NCI-H2227 treated with DMSO at 0.1 percent for 48 hours (cell line): ENCODE measurements at regions not wholly inside any gene's neighbourhood (a gene's known extent, or its start where the extent isn't known, plus 50 kb on each side); places are given as distances from the start of the nearest gene placed in this dataset.

Experiments
- DNase-seq: peaks from one replicate; lab custom pipeline; 2025; lab: John Stamatoyannopoulos, UW

- no peak for DNase-seq
These were observed 120.9 kb upstream of the PDZRN3 start for GRCh38 chr3:73745526-73746191.

DNA sequence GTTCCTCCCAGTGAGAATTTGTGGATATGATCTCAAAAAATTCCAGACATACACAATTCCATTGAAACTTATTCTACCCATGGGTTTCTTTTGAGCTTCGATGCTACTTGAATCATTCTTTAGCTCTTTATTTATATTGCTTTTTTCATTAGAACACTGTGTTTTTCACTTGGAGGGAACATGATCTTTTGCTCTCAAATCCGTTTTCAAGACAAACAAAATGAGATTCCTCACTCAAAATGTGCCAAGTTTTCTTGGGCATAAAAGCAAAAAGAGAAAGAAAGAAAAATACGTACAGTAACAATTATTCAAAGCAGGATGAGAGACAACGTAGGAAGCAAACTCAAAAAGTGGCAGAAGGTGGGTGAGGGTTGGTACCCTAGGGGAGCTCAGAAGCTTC lies 118.8 kb upstream of the PDZRN3 start:
- DNase-seq = no peak

DNA sequence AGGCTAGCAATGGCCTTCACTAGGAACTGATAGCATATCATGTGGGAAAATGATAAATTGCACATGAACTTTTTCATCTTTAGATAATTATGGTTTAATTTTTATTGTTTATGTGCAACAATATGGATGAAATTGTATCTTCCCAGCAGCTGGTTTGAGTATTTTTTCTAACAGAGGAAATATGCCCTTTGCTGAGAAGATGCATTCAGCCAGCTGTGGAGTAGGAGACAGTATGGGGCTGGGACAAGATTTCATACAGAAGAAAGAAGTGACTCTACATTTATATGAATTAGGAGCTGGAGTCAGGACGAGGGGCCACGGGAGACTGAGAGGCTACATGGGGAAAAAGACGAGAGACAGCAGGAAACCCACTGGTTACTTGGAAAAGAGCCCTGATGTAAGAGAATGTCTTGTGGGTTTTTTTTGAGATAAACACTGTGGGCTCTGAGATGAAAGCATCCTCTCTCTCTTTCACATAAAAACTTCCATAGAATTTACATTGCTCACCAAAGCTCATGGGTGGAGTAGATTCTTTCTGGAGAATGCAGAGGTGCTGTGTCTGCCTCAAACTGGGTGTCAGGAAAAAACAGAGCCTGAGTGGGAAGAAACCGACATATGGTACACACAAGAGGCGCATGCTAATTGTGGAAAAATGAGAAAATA lies 115.2 kb upstream of the PDZRN3 start:
- DNase-seq = no peak

- no peak for DNase-seq
These were observed 114.0 kb upstream of the PDZRN3 start for GRCh38 chr3:73738711-73739110.

- no peak for DNase-seq
These were observed 109.7 kb upstream of the PDZRN3 start for GRCh38 chr3:73734211-73735089.

- DNase-seq = no peak
These were observed 109.0 kb upstream of the PDZRN3 start for GRCh38 chr3:73733746-73734145.

DNA sequence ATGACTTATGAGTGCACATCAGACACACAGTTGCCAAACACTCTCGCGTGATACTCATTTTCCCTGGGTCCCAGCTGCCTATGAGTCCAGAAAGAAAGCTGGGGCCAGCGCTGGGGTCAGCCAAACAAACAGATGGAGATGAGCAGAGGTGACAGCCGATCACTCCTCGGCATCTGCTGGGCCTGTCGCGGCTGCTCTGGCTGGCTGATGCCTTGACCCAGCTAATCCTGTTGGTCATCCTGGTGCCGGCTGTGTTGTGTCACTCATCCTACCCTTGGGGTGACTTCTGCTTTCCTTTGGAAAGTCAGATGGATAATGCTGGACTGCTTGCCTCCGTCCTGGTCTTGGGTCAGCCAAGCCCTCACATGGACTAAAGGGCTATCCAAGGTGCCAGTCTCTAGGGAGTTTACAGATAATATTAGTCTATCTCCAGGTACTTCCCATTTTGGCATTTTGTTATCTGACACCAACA lies 105.3 kb upstream of the PDZRN3 start:
- no peak for DNase-seq

- no peak for DNase-seq
These were observed 103.1 kb upstream of the PDZRN3 start for GRCh38 chr3:73727854-73728253.

- peak; percentile 52 for DNase-seq
These were observed 102.5 kb upstream of the PDZRN3 start for GRCh38 chr3:73727117-73727821.

DNA sequence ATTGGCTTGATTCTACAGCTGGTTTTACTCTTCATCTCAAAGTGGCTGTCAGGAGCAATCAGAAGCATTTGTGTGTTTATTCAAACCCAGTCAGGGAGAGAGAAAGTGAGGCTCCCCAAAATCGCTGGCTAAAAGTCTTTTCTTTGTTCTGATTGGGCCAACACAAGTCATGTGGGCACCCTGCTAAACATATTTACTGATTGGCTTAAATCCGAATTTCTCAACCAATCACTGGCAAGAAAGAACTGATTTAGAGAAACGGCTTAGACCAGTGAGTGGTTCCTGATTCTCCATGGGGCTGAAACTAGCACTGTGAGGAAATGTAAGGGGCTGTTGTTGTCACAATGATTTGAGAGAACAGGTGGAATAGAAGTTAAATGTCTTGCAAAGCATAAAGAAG lies 98.9 kb upstream of the PDZRN3 start:
- DNase-seq = no peak

GRCh38 chr3:73719861-73720260 lies 95.1 kb upstream of the PDZRN3 start:
- DNase-seq = no peak

- DNase-seq = no peak
These were observed 94.7 kb upstream of the PDZRN3 start for GRCh38 chr3:73719413-73719851.

DNA sequence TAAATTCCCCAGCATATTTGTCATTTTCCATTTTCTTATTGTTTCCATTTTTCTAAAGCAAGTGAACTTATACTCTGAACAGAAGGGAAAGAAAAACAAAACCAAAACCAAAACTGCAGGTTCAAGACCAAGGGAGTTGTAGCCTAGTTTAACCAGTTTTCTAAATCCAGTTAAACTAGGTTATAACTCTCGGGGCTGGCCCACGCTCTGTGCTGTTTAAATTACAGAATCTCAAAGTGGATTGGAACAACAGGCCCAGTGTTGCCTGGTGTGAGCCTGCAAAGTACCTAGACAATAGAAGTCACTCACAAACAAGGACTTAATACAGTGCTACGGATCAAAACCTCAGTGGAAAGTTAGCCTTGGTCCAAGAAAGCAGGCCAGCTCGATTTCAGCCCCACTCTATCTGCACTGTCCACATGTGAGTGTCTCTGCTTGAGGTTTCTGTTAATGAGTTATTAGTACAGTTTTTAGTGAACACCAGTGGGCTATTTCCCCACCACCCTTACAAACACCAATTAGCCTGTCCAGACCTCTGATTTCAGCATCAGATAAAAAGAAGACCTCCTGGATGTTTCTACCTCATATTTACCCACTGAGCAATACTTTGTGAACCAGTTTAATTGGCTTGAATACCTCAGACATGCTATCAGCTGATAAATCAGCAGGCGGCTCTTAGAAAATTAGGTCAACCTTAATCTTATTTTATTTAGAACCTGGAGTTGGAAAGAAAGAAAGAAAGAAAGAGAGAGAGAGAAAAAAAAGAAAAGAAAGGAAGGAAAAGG lies 93.8 kb upstream of the PDZRN3 start:
- no peak for DNase-seq

DNA sequence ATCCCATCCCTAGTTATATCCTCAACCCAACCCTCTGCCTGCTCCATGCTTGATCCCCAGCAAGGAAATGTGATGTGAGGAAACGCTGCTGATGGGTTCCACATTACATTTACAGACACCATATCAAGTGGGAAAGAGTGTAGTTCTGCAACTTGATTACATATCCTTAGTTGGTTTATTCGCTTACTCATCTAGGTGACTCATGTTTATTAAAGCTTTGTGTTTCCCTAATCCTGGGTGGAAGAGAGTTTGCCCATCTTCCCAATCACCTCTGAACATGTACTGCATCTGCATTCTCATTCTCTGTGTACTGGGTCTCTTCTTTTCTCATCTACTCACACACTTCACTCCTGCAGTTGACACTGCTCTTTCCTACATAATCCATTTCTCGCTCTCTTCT lies 91.7 kb upstream of the PDZRN3 start:
- no peak for DNase-seq

- DNase-seq = no peak
These were observed 85.6 kb upstream of the PDZRN3 start for GRCh38 chr3:73710340-73710739.

GRCh38 chr3:73709712-73710111 lies 85.0 kb upstream of the PDZRN3 start:
- DNase-seq = no peak

DNA sequence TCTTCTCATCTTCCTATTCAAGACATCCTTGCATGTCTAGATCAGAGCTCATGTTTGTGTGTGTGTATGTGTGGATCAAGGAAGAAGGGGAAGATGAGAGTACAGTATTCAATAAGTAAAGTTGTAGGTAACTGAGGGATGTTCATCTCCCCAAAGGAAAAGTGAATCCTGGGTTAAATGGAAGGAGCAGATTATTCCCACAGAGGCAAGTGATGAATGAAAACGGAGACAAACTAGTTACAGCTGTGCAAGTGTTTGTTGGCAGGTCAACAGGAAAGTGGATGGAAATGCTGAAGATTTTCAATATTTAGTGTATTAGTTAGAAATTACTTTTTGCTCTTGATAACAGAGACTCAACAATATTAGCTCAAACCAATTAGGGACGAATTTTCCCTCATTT lies 84.2 kb upstream of the PDZRN3 start:
- DNase-seq = no peak

DNA sequence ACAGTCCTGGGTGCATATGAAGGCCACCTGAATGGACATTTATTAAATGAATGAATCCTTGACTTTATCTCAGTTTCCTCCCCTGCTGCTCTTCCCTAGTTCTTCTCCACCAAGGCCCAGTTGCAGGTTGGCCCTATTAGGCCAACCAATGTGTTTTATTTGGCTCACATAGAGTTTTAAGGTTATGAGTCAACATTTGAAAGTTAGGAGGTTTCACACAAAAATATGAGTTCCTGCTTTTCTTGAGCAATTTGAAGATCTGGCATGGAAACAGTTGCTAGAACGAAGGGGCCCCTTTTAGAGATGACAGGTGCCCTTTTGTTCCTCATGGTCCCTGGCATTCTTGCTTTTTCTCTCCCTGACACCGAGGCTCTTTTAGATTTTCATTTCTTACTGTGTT lies 83.0 kb upstream of the PDZRN3 start:
- DNase-seq = no peak

GRCh38 chr3:73706771-73707170 lies 82.0 kb upstream of the PDZRN3 start:
- no peak for DNase-seq

DNA sequence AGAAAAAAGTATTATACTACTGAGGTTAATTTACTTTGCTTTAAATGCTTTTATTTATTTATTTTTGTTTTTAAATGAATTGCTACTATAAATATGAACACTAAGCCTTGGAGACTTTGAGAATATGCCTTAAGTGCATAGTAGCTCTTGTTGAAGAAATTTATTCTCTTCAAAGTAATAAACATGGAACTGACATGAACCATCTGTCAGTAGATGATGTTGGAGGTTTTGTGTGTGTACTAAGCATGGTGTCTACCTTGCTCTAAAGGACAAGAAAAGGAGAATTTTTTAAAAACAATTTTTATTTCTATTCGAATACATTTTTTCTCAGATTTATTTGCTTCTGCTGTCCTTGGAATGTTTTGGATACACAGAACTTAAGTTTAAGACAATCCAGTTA lies 81.1 kb upstream of the PDZRN3 start:
- no peak for DNase-seq

- no peak for DNase-seq
These were observed 74.6 kb upstream of the PDZRN3 start for GRCh38 chr3:73699327-73699726.
